ENCODE measurements at regions not wholly inside any gene's neighbourhood (a gene's known extent, or its start where the extent isn't known, plus 50 kb on each side); places are given as distances from the start of the nearest gene placed in this dataset.

GRCh38 chr18:45448871-45449270 is 166.4 kb upstream of the SLC14A2 start:
- no peak for DNase-seq (ENCODE audit: low read depth)
- H3K4me3 ChIP-seq (replicated peaks; ENCODE audit: low read depth, low read length): no peak overlapping the region
- no peak for TF ChIP-seq CTCF (IDR thresholded peaks at IDR 0.05; ENCODE audit: low read length, missing control alignments)

GRCh38 chr18:45449418-45450227 is 165.7 kb upstream of the SLC14A2 start:
- no peak overlapping the region for H3K4me3 ChIP-seq (replicated peaks; ENCODE audit: low read depth, low read length)
- no peak for DNase-seq (ENCODE audit: low read depth)
- no peak for TF ChIP-seq CTCF (IDR thresholded peaks at IDR 0.05; ENCODE audit: low read length, missing control alignments)

- no peak overlapping the region for H3K4me3 ChIP-seq (replicated peaks; ENCODE audit: low read depth, low read length)
- TF ChIP-seq CTCF (IDR thresholded peaks at IDR 0.05; ENCODE audit: low read length, missing control alignments): no peak
- no peak for DNase-seq (ENCODE audit: low read depth)
These were observed 158.9 kb upstream of the SLC14A2 start for GRCh38 chr18:45456090-45457021.

GRCh38 chr18:45458033-45458432 is 157.2 kb upstream of the SLC14A2 start:
- TF ChIP-seq CTCF (IDR thresholded peaks at IDR 0.05; ENCODE audit: low read length, missing control alignments): no peak
- DNase-seq (ENCODE audit: low read depth): no peak
- H3K4me3 ChIP-seq (replicated peaks; ENCODE audit: low read depth, low read length): no peak overlapping the region

- no peak for TF ChIP-seq CTCF (IDR thresholded peaks at IDR 0.05; ENCODE audit: low read length, missing control alignments)
- H3K4me3 ChIP-seq (replicated peaks; ENCODE audit: low read depth, low read length): no peak overlapping the region
- DNase-seq (ENCODE audit: low read depth): no peak
These were observed 153.1 kb upstream of the SLC14A2 start for GRCh38 chr18:45462179-45462578.

- no peak for TF ChIP-seq CTCF (IDR thresholded peaks at IDR 0.05; ENCODE audit: low read length, missing control alignments)
- H3K4me3 ChIP-seq (replicated peaks; ENCODE audit: low read depth, low read length): no peak overlapping the region
- DNase-seq (ENCODE audit: low read depth): no peak
These were observed 151.8 kb upstream of the SLC14A2 start for GRCh38 chr18:45463451-45463850.
